DOHH2 (cell line): ENCODE measurements at regions not wholly inside any gene's neighbourhood (a gene's known extent, or its start where the extent isn't known, plus 50 kb on each side); places are given as distances from the start of the nearest gene placed in this dataset.
A peak's percentile ranks its signal among the peaks of the same experiment; 100 is the strongest.
"Not testable (repeated sequence)": the region's sequence is repeated elsewhere in the genome, so short reads cannot be mapped to it uniquely, and the experiment has no call there.

Experiments
- H3F3A ChIP-seq: fragments of 200-600 bp; sonication (generic), shearing (Covaris generic); 2 replicates; pipeline ENCODE4 v1.6.0; 2016; ENCODE audit warnings: antibody characterized with exemption, mild to moderate bottlenecking; ENCODE audit not compliant: control insufficient read depth, insufficient read depth
- H3K27ac ChIP-seq: fragments of 200-600 bp; sonication (generic); 2 replicates; pipeline ENCODE4 v1.5.1; 2014; ENCODE audit warnings: low read depth, mild to moderate bottlenecking, low read length, moderate library complexity
- H3K27me3 ChIP-seq: fragments of 200-600 bp; sonication (generic); 2 replicates; pipeline ENCODE4 v1.6.1; 2014; ENCODE audit warnings: mild to moderate bottlenecking, low read length, mixed read lengths; ENCODE audit not compliant: control insufficient read depth
- H3K36me3 ChIP-seq: fragments of 200-600 bp; sonication (generic); 2 replicates; pipeline ENCODE4 v1.6.1; 2014; ENCODE audit warnings: mild to moderate bottlenecking, low read length, moderate library complexity, mixed read lengths; ENCODE audit not compliant: control insufficient read depth
- H3K4me1 ChIP-seq: fragments of 200-600 bp; sonication (generic); 2 replicates; pipeline ENCODE4 v1.6.1; 2014; ENCODE audit warnings: mild to moderate bottlenecking, low read length, mixed read lengths; ENCODE audit not compliant: control insufficient read depth
- H3K4me2 ChIP-seq: fragments of 200-600 bp; sonication (generic); 2 replicates; pipeline ENCODE4 v1.6.0; 2014; ENCODE audit warnings: mild to moderate bottlenecking, low read length, moderate library complexity
- H3K4me3 ChIP-seq: fragments of 200-600 bp; sonication (generic); 2 replicates; pipeline ENCODE4 v1.5.1; 2014; ENCODE audit warnings: mild to moderate bottlenecking, low read length, mixed read lengths
- H3K79me2 ChIP-seq: fragments of 200-600 bp; sonication (generic); 2 replicates; pipeline ENCODE4 v1.6.1; 2014; ENCODE audit warnings: mild to moderate bottlenecking, low read length, mixed read lengths; ENCODE audit not compliant: control insufficient read depth
- H3K9me2 ChIP-seq: fragments of 200-600 bp; sonication (generic); replicated peaks from 2 replicates; pipeline ENCODE4 v1.6.1; 2014; ENCODE audit warnings: mild to moderate bottlenecking, low read length, mixed read lengths; ENCODE audit not compliant: control insufficient read depth
- H3K9me3 ChIP-seq: fragments of 200-600 bp; sonication (generic); 2 replicates; pipeline ENCODE4 v1.6.1; 2014; ENCODE audit warnings: antibody characterized with exemption, low read length, mixed read lengths; ENCODE audit not compliant: control insufficient read depth, insufficient read depth
- H4K20me1 ChIP-seq: fragments of 200-600 bp; sonication (generic); 2 replicates; pipeline ENCODE4 v1.6.0; 2014; ENCODE audit warnings: low read depth, mild to moderate bottlenecking, antibody characterized with exemption, low read length, moderate library complexity; ENCODE audit not compliant: control insufficient read depth, insufficient read depth
- CTCF ChIP-seq: fragments of 200-600 bp; sonication (generic); IDR thresholded peaks from one replicate; pipeline ENCODE4 v1.5.1; 2014; ENCODE audit warnings: antibody characterized with exemption, mild to moderate bottlenecking, low read depth, low read length; ENCODE audit not compliant: poor library complexity, severe bottlenecking
- EZH2phosphoT487 ChIP-seq: fragments of 200-600 bp; sonication (generic); IDR thresholded peaks from 2 replicates; pipeline ENCODE4 v1.6.1; 2017; ENCODE audit warnings: borderline replicate concordance, mild to moderate bottlenecking, antibody characterized with exemption, low read length, moderate library complexity, mixed read lengths

GRCh38 chr3:103295974-103296570, 861.3 kb downstream of the ZPLD1 start:
- Histone ChIP-seq H3K4me1 (no peaks in the 10 kb centered on the region), H3F3A (no peaks in the 10 kb centered on the region), H3K27me3 (no peaks in the 10 kb centered on the region), H3K27ac (no peak overlapping the region), H3K4me2 (no peak overlapping the region), H3K4me3 (no peak overlapping the region), H3K9me2 (no peaks in the 10 kb centered on the region), H3K36me3 (no peaks in the 10 kb centered on the region), H3K79me2 (no peaks in the 10 kb centered on the region), H4K20me1 (no peaks in the 10 kb centered on the region), H3K9me3 (no peaks in the 10 kb centered on the region)
- TF ChIP-seq EZH2phosphoT487 = no peak
- TF ChIP-seq CTCF = peak; percentile 45

GRCh38 chr3:103297502-103297901, 862.7 kb downstream of the ZPLD1 start:
- not testable (repeated sequence) for H3K36me3 ChIP-seq, H3K9me2 ChIP-seq, H3K4me1 ChIP-seq, H3K27me3 ChIP-seq, H3K27ac ChIP-seq, H3K4me3 ChIP-seq, H3K4me2 ChIP-seq, H3K9me3 ChIP-seq, H3F3A ChIP-seq, H4K20me1 ChIP-seq, H3K79me2 ChIP-seq

- Histone ChIP-seq H3K4me2 (no peak overlapping the region), H3K27me3 (no peaks in the 10 kb centered on the region), H3K4me3 (no peak overlapping the region), H3K9me2 (no peaks in the 10 kb centered on the region), H4K20me1 (no peaks in the 10 kb centered on the region), H3F3A (no peaks in the 10 kb centered on the region), H3K27ac (no peak overlapping the region), H3K79me2 (no peaks in the 10 kb centered on the region), H3K9me3 (no peaks in the 10 kb centered on the region), H3K4me1 (no peaks in the 10 kb centered on the region), H3K36me3 (no peaks in the 10 kb centered on the region)
- TF ChIP-seq CTCF = no peak
- no peak for TF ChIP-seq EZH2phosphoT487
Measured at GRCh38 chr3:103306104-103306503, 871.3 kb downstream of the ZPLD1 start.

- H3K4me3 ChIP-seq = no peak overlapping the region
- no peak for TF ChIP-seq EZH2phosphoT487
- TF ChIP-seq CTCF = no peak
- H3K9me3 ChIP-seq = no peaks in the 10 kb centered on the region
- no peak overlapping the region for H3K27ac ChIP-seq
- H3K4me2 ChIP-seq = no peak overlapping the region
- no peaks in the 10 kb centered on the region for H3K36me3 ChIP-seq
- no peaks in the 10 kb centered on the region for H3K9me2 ChIP-seq
- no peaks in the 10 kb centered on the region for H4K20me1 ChIP-seq
- no peaks in the 10 kb centered on the region for H3K4me1 ChIP-seq
- no peaks in the 10 kb centered on the region for H3K27me3 ChIP-seq
- H3K79me2 ChIP-seq = no peaks in the 10 kb centered on the region
- no peaks in the 10 kb centered on the region for H3F3A ChIP-seq
Measured at GRCh38 chr3:103308921-103309320, 874.1 kb downstream of the ZPLD1 start.
